GM21447 (cell line): ENCODE measurements at regions not wholly inside any gene's neighbourhood (a gene's known extent, or its start where the extent isn't known, plus 50 kb on each side); places are given as distances from the start of the nearest gene placed in this dataset.
"Not testable (repeated sequence)": the region's sequence is repeated elsewhere in the genome, so short reads cannot be mapped to it uniquely, and the experiment has no call there.

Experiments used
- ATAC-seq: cut with Tn5 transposase; IDR thresholded peaks from one replicate; pipeline ENCODE4 v1.9.1; 2021; ENCODE audit not compliant: unreplicated experiment

DNA sequence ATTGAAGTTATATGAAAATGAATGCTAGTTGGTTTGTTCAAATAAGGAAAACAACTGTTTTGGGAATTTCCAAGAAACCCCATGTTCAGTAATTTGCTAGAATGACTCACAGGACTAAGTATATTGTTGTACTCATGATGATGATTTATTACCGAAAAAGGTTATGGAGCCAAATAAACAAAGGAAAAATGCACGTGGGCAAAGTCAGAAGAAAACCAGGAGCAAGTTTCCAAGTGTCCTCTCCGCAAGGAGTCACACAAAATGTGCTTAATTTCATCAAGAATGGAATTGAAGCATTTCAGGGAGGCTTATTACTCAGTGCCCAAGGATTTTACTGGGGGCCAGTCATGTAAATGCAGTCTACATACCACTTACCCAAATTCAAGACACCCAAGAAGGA, 1652.4 kb upstream of the TMEFF2 start:
- ATAC-seq = no peak

DNA sequence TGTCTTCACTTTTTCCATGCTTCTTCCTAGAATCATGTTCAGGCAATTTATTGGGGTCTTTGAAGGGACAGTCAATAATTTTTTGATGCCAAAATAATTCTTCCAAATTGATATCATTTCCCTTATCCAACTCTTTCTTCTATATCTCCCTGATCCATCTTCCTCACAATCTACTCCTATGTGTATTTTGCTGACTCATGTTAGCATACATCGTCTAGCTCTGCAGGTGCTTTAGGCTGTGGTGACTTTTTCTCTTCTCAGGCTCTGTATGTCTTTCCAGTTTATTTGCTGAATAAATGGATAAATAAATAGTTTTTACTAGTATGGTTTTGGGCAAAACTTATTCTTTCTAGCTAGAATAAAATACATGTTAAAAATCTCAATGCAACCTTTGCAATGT, 1650.9 kb upstream of the TMEFF2 start:
- ATAC-seq = no peak

DNA sequence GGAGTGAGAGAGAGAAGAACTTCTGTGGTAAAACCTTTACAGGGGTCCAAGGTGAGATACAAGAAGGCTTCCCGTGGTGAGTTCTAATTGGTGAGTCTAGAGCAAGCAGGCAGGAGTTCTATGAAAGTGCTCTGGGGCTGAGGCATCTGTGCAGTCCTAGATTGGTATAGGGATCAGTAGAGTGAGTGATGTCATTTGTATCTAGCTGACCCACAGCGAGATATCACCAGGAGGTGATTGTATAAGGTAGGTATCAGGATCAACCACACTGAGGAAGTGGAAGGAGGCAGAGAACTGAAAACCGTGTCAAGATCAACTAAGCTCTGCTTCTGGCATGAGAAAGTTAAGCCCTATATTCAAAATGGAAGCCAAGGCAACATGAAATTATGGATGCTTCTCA, 1648.9 kb upstream of the TMEFF2 start:
- no peak for ATAC-seq

DNA sequence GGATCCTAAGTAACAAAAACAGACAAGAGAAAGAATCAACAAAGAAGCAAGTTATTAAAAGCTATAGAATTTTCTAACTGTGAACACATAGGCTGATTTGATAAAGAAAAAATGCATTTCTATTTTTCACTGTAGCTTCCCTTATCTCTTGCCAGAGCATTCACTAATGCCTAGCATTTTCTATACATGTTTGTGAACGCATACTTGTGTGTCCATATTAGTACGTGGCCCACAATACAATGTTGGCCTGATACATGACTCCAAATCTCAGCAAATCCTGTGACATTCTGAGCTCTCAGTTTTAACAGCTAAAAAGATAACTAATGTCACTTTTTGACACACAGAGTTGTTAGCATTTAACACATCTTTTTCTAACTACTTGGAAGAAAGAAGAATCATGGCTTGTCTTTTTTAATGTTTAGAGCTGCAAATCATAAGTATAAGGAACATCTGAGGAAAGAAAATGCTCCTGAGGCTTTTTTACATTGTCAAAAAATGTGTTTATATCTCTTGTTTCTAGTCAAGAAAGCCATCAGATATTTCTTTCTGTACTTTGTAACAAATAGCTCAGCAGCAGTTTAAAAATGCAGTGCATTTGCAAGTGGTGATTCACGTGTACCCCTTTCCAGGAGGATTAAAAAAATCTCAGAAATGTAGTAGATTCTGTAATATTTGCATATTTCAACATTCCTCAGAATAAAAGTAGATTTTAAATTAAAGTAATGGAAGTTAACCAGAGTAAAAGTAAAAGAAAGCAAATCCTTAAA, 1646.8 kb upstream of the TMEFF2 start:
- no peak for ATAC-seq

DNA sequence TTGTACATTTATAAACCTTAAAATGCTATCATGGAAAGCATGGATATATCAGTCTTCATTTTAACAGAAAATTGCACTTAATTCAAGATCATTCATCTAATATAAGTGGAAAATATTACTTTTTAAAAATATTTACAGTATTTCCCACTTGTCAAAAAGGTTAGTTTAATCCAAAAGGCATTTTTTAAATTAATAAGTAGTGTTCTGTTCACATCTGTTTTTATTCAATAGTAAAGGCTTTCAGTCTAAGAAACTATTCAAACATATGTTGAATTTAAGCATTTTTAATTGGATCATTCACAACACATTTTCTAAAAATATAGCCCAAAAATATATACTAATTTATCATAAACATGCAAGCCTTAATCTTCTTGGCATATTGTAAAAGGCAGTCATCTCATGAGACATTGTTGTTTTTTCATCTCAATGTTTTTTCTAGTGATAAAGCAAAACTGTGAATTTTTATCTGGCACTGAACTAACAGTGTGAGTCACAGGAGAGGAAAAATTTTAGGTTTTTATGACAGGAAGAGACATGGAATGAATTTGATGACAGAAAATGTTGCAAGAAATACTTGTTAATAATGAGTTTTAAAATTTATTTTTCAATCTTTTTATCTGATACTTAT, 1642.5 kb upstream of the TMEFF2 start:
- no peak for ATAC-seq

DNA sequence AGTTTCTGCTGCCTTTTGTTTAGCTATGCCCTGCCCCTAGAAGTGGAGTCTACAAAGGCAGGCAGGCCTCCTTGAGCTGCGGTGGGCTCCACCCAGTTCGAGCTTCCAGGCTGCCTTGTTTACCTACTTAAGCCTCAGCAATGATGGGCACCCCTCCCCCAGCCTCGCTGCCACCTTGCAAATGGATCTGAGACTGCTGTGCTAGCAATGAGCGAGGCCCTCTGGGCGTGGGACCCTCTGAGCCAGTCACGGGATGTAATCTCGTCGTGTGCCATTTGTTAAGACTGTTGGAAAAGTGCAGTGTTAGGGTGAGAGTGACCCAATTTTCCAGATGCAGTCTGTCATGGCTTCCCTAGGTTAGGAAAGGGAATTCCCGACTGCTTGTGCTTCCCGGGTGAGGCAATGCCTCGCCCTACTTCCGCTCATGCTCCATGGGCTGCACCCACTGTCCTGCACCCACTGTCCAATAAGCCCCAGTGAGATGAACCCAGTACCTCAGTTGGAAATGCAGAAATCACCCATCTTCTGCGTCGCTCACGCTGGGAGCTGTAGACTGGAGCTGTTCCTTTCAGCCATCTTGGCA, 1641.8 kb upstream of the TMEFF2 start:
- ATAC-seq = not testable (repeated sequence)

DNA sequence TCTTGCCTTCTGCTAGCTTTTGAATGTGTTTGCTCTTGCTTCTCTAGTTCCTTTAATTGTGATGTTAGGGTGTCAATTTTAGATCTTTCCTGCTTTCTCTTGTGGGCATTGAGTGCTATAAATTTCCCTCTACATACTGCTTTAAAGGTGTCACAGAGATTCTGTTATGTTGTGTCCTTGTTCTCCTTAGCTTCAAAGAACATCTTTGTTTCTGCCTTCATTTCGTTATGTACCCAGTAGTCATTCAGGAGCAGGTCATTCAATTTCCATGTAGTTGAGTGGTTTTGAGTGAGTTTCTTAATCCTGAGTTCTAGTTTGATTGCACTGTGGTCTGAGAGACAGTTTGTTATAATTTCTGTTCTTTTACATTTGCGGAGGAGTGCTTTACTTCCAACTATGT, 1639.2 kb upstream of the TMEFF2 start:
- ATAC-seq = not testable (repeated sequence)

DNA sequence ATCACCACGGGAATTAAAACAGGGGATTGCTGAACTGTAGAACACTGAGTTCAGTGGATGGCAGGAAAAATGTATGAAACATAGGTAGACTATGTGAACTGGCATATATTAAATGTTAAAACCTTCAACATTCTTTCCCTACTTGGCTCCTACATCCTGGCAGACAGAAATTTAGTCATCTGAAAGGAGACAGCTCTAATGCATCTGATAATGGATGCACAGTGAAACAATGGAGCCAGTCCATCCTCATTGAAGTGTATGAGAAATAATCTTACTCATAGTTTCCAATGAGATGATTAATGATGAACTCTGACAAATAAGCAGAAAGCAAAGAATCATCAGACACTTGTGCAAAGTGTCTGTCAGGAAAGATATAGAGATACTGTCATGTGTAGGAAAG, 1629.7 kb upstream of the TMEFF2 start:
- no peak for ATAC-seq

DNA sequence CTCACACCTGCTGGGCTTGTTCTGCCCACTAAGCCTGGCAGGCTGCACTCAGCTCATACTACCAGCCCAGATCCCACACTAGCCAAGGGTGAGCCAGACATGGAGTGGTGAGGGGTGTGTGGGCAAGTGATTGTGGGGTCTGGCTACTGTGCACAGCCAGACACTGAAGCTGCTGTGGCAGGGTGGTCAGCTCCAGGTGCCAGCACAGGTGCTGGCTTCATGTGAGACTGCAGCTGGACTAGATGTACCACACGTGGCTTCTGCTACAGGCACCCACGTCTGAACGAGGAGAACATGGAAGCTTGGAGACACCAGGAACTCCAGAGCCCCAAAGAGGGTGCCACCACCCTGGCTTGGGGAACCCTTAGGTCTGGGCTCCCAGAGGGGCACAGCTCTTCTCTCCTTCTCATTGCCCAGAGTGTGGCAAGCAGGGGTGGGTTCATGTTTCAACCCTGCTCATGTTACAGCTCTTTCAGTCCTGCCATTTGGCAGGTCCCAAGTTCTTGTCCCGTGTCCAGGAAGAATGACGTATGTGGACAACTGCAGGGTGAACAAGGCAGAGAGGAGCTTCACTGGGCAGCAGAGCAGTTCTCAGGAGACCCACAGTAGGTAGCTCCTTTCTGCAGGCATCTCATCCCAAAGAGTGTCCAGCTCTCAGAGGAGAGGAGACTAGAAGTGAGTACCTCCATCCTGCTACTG, 1624.2 kb upstream of the TMEFF2 start:
- ATAC-seq = no peak

DNA sequence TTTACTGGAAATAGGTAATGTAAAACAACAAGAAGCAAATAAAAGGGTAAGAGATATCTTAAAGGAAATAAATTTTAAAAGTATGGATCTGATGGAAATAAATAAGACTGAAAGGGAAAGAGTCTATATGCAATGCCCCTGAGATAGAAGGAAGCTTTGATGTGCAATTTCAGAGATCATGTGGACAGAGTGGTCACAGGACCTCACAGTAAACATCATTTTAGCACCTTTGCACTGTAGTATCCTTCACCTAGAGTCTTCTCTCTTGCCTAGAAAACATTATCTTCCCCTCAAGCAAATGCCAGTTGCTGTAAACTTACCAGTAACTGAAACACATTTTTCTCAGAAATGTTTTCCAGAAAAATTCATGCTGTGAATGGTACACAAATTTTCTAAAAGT, 1621.3 kb upstream of the TMEFF2 start:
- ATAC-seq = no peak

DNA sequence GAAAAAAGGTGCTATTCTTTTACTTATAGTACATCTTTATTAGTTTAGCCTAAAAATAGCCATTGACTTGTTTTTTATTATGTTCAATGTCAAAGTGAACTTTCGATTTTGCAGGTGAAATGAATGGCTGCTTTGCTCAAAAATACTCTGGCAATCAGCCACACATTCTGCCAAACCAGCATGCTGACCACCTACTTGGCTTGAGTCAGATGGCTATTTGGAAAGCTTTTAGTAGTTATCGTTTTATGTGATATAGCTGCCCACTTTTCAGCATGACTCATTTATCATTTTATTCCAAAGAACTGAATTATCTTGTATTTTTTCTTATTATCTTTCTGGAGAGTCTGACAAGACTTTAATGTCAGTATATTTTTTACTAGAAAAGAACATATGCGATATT, 1615.8 kb upstream of the TMEFF2 start:
- no peak for ATAC-seq

DNA sequence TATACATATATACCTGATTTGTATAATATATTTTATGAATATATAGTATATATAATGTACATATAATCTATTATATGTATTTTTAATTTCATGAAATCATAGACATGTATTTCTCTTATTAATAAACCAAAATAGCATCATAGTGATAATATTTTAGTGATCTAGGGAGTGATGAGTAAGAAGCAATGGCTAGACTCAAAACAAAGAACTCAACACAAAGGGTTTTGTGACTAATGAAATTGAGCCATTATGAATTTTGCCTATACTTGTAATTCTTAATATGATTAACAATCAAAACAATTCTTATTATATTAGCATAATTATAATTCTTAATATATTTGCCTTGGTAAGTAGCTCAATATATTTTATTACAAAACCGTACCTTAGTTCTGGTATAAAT, 1614.1 kb upstream of the TMEFF2 start:
- no peak for ATAC-seq

DNA sequence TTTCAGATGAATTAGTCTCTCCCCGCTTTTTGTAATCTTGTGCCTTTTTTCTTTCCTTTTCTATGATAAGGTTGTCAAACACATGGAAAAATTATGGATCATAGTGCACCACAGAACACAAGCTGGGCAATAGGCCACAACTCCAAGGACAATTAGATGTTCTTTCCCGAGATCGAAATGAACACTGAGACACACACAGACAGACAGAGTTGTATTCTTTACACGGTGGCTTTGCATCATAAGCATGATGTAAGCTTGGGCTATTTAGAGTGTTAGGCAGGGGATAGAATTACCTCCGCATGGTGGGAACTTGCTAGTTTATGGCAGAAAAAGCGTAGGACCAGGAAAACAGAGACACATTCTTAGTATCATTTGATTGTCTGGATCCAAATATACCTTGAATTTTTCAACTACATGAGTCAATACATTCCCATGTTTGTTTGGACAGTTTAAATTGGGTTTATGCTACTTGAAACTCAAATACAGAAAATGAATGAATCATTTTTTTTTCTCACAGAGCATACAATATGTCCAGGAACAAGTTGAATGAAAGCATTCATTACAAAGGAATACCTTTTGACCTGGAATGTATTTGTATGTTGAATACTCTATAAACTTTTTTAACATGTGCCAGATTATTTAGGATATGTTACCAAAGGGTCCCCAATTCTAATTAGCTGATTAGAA, 1611.5 kb upstream of the TMEFF2 start:
- ATAC-seq = no peak

DNA sequence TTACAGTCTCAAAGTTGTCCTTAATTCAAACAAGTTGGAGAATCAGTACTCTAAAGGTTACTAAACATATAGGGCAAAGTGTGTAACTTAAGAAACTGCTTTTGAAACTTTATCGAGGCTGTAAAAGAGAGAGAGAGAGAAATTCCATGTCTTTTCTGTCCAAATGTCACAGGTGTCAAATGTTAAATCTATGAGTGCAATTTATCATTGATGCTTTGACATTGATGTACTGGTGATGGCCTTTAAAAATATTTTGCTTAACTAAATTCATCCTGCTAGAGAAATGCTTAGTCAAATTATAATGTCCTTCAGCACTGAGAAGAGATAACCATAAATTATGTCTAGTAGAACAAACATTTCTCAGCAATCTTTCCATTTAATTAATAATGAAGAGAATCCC, 1602.1 kb upstream of the TMEFF2 start:
- no peak for ATAC-seq

DNA sequence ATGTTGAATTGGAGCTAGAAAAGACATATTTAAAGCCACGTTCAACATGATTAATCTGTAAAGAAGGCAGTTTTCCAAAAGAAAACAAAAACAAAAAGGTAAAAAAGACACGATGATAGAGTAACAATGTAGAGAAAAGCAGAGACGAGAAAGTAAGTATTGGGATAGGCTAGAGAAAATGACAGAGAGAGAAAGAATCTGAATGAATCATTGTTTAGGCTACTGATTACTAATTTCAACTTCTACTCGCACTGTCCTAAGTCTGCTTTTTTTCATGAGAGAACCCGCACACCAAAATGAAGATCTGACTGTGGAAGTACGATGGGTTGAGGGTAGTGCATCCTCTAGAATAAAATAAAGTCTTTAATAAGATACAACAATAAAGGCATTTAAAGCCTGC, 1599.2 kb upstream of the TMEFF2 start:
- ATAC-seq = no peak

DNA sequence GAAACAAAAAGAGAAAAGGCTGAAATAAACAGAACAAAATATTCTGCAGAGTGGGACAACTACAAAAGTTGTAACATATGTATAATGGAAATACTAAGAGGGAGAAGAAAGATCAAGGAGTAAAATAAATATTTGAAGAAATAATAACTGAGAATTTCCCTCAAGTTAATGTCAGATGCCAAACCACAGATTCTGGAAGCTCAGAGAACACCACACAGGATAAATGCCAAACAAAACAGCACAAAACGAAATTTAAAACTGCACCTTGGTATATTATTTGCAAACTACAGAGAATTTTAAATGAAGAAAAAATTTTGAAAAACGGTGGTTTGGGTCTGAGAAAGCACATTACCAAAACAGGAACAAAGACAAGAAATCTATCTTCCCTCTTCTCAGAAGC, 1588.9 kb upstream of the TMEFF2 start:
- no peak for ATAC-seq

DNA sequence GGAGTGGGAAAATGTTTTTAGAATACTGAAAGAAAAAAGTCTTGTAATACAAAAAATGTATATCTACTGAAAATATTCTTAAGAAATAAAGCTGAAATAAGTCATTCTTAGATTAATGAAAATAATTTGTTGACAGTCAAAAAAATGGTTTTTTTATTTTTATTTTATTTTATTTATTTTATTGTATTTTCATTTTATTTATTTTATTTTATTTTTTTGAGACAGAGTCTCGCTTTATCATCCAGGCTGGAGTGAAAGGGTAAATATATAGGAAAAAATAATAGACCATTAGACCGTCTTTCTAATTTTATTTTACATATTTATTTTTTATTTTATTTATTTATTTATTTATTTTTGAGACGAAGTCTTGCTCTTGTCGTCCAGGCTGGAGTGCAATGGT, 1583.6 kb upstream of the TMEFF2 start:
- ATAC-seq = no peak

DNA sequence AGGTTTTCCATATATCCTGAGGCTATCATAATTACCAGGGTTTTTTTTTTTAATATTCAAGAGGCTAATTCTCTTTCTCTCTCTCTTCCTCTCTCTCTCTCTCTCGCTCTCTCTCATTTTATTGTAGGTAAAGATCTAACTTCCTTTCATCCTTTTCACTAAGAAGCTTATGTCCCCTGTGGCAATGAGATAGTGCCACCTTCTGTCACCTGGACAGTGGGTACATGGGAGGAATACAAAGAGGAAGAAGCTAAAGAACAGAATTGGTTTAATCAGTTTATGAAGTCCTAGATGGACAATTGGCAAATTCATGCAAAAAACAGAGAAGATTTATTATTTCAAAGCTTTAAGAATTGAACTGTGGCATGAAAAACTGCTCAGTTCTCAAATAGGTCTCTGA, 1582.3 kb upstream of the TMEFF2 start:
- ATAC-seq = no peak

DNA sequence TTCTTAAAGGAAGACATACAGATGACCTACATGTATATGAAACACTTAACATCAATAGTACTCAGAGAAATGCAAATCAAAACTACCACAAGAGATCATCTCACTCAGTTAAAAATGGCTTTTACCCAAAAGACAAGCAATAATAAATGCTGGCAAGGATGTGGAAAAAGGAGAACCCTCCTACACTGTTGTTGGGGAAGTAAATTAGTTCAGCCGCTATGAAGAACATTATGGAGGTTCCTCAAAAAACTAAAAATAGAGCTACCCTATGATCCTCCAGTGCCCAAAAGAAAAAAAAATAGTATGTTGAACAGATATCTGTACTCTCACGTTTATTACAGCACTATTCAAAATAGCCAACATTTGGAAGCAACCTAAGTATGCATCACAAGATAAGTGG, 1579.4 kb upstream of the TMEFF2 start:
- ATAC-seq = no peak

DNA sequence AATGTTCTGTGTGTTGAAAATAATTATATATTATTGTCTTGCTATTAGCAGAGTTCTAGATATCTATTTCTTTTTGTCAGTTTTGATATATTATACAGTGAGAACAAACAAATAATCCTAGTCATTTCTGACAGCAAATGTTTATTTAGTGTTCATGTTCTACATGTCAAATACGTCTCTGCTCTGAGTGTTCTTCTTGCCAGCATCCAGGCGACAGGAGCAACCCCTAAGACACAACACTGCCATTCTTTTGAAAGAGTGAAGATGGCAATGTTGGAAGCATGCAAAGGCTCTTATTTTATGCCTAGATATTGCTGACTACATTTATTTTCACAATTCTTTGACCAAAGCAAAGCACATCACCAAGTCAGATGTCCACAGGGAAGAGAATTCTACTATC, 1556.6 kb upstream of the TMEFF2 start:
- no peak for ATAC-seq

DNA sequence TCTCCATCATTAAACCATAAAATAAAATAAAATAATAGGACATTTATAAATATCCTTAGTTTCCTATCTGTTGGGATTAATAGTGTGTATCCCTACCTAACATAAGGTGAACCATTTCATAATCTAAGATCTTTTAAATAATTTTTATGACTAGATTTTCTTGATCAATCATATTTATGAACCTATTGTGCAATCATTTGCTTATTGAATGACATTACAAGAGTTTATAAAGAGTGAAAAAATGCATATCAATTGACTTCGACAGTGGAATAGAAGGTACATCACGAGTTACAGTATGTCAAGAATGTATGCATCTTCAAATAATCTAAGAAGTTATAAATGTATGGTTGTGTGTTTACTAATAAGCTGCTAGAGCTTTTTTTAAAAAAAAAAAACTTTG, 1554.8 kb upstream of the TMEFF2 start:
- no peak for ATAC-seq
